HG03175 (cell line): ENCODE measurements at regions not wholly inside any gene's neighbourhood (a gene's known extent, or its start where the extent isn't known, plus 50 kb on each side); places are given as distances from the start of the nearest gene placed in this dataset.

Source experiments
- ATAC-seq: cut with Tn5 transposase; IDR thresholded peaks from one replicate; pipeline ENCODE4 v1.9.1; 2021; ENCODE audit warnings: mild to moderate bottlenecking, moderate library complexity; ENCODE audit not compliant: unreplicated experiment

- no peak for ATAC-seq
Observed at GRCh38 chr10:116792817-116793216, 50.5 kb upstream of the HSPA12A start.

- peak; percentile 18 for ATAC-seq
Observed at GRCh38 chr10:116796469-116796868, 52.8 kb upstream of the ENO4 start.

GRCh38 chr10:116796910-116797513 lies 52.3 kb upstream of the ENO4 start:
- peak; percentile 90 for ATAC-seq

GRCh38 chr10:116798859-116799258 lies 50.4 kb upstream of the ENO4 start:
- no peak for ATAC-seq
